PFSK-1 (cell line): ENCODE measurements at regions not wholly inside any gene's neighbourhood (a gene's known extent, or its start where the extent isn't known, plus 50 kb on each side); places are given as distances from the start of the nearest gene placed in this dataset.

Experiments
- FOXP2 ChIP-seq: optimal IDR thresholded peaks from 2 replicates; pipeline ENCODE3; 2011; ENCODE audit warnings: borderline replicate concordance, control low read depth, inconsistent platforms; ENCODE audit not compliant: insufficient read depth; ENCODE audit errors: extremely low read length, extremely low read depth
- POLR2AphosphoS5 ChIP-seq: IDR thresholded peaks from 2 replicates; pipeline ENCODE4 v1.6.1; 2012; ENCODE audit warnings: low read depth, mild to moderate bottlenecking, control low read depth, low read length, moderate library complexity
- SIN3A ChIP-seq: IDR thresholded peaks from 2 replicates; pipeline ENCODE4 v1.6.1; 2012; ENCODE audit warnings: mild to moderate bottlenecking, low read length, moderate library complexity, borderline replicate concordance; ENCODE audit not compliant: insufficient read depth
- TAF1 ChIP-seq: IDR thresholded peaks from 2 replicates; pipeline ENCODE4 v1.6.1; 2012; ENCODE audit warnings: low read length, control low read depth, borderline replicate concordance; ENCODE audit not compliant: insufficient read depth
- TF ChIP-seq, protein P1 (sequence below), 2 experiments: IDR thresholded peaks; 2 replicates each; pipeline versions ENCODE4 v1.6.1 to v1.8.0; 2011 to 2012; ENCODE audit warnings: low read depth in 2 of 2, low read length in 2 of 2, control low read depth in 1 of 2, inconsistent platforms in 1 of 2, mild to moderate bottlenecking in 1 of 2, moderate library complexity in 1 of 2; ENCODE audit not compliant: insufficient read depth in 1 of 2

DNA sequence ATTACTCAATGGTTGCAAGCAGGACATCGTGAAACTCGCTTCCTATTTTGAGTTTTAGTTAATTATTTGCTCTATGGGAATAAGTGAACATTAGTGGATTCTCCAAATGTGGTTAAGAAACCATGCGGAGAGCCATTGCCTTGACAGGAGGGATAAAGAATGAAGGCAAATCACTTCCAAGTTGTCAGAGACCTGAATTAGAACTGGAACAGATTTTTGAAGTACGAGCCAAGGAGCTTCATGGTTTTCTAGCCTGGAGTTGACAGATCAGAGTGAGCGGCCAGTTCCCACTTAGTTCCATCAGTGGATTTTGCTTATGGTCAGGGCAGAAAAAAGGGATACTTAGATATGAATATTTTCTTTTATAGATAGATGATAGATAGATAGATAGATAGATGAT lies 171.4 kb upstream of the CDH10 start:
- TF ChIP-seq TAF1 (no peak), POLR2AphosphoS5 (no peak), SIN3A (no peak), FOXP2 (no peak)
- TF ChIP-seq, protein P1, sequence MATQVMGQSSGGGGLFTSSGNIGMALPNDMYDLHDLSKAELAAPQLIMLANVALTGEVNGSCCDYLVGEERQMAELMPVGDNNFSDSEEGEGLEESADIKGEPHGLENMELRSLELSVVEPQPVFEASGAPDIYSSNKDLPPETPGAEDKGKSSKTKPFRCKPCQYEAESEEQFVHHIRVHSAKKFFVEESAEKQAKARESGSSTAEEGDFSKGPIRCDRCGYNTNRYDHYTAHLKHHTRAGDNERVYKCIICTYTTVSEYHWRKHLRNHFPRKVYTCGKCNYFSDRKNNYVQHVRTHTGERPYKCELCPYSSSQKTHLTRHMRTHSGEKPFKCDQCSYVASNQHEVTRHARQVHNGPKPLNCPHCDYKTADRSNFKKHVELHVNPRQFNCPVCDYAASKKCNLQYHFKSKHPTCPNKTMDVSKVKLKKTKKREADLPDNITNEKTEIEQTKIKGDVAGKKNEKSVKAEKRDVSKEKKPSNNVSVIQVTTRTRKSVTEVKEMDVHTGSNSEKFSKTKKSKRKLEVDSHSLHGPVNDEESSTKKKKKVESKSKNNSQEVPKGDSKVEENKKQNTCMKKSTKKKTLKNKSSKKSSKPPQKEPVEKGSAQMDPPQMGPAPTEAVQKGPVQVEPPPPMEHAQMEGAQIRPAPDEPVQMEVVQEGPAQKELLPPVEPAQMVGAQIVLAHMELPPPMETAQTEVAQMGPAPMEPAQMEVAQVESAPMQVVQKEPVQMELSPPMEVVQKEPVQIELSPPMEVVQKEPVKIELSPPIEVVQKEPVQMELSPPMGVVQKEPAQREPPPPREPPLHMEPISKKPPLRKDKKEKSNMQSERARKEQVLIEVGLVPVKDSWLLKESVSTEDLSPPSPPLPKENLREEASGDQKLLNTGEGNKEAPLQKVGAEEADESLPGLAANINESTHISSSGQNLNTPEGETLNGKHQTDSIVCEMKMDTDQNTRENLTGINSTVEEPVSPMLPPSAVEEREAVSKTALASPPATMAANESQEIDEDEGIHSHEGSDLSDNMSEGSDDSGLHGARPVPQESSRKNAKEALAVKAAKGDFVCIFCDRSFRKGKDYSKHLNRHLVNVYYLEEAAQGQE (IDR thresholded peaks at IDR 0.05; ENCODE audit: insufficient read depth in 1 of 2, low read depth in 2 of 2, low read length in 2 of 2): no peak
